Mesendoderm (in vitro differentiated cells): ENCODE measurements at regions not wholly inside any gene's neighbourhood (a gene's known extent, or its start where the extent isn't known, plus 50 kb on each side); places are given as distances from the start of the nearest gene placed in this dataset.
A peak's percentile ranks its signal among the peaks of the same experiment; 100 is the strongest.

Experiments used
- DNase-seq: peaks from one replicate; pipeline ENCODE4 v3.0.0; 2013
- H2AK5ac ChIP-seq: 2 replicates; pipeline ENCODE4 v1.6.1; 2013; ENCODE audit warnings: low read length, inconsistent platforms
- H2BK120ac ChIP-seq: 2 replicates; pipeline ENCODE4 v1.6.1; 2013; ENCODE audit warnings: low read depth, mild to moderate bottlenecking, low read length, moderate library complexity, mixed read lengths
- H2BK15ac ChIP-seq: replicated peaks from 2 replicates; pipeline ENCODE4 v1.6.1; 2013; ENCODE audit warnings: low read depth, mild to moderate bottlenecking, moderate library complexity
- H2BK5ac ChIP-seq: 2 replicates; pipeline ENCODE4 v1.6.1; 2013; ENCODE audit warnings: low read length, inconsistent platforms
- H3K18ac ChIP-seq: 2 replicates; pipeline ENCODE4 v1.6.1; 2013; ENCODE audit warnings: mild to moderate bottlenecking, low read length, mixed read lengths
- H3K23ac ChIP-seq: one replicate; pipeline ENCODE4 v1.6.1; 2013; ENCODE audit warnings: low read length
- H3K27ac ChIP-seq: 2 replicates; pipeline ENCODE4 v1.5.1; 2013; ENCODE audit warnings: low read depth, mild to moderate bottlenecking, inconsistent platforms, low read length, moderate library complexity
- H3K27me3 ChIP-seq: 2 replicates; pipeline ENCODE4 v1.6.1; 2013; ENCODE audit warnings: low read length, control low read depth, mild to moderate bottlenecking, inconsistent platforms; ENCODE audit not compliant: insufficient read depth, poor library complexity
- H3K36me3 ChIP-seq: 2 replicates; pipeline ENCODE4 v1.6.1; 2013; ENCODE audit warnings: low read length, inconsistent platforms; ENCODE audit not compliant: control insufficient read depth, insufficient read depth
- H3K4ac ChIP-seq: one replicate; pipeline ENCODE4 v1.6.1; 2013; ENCODE audit warnings: low read depth, mild to moderate bottlenecking, low read length, moderate library complexity
- H3K4me1 ChIP-seq: 2 replicates; pipeline ENCODE4 v1.6.1; 2013; ENCODE audit warnings: low read depth, low read length, inconsistent platforms; ENCODE audit not compliant: control insufficient read depth
- H3K4me2 ChIP-seq: 2 replicates; pipeline ENCODE4 v1.6.1; 2013; ENCODE audit warnings: low read length
- H3K4me3 ChIP-seq: 2 replicates; pipeline ENCODE4 v1.5.1; 2013; ENCODE audit warnings: mild to moderate bottlenecking, low read length
- H3K56ac ChIP-seq: one replicate; pipeline ENCODE4 v1.6.1; 2013; ENCODE audit warnings: low read length
- H3K79me1 ChIP-seq: 2 replicates; pipeline ENCODE4 v1.6.1; 2013; ENCODE audit warnings: low read length, inconsistent platforms
- H3K79me2 ChIP-seq: 2 replicates; pipeline ENCODE4 v1.6.1; 2013; ENCODE audit warnings: mild to moderate bottlenecking, low read length; ENCODE audit not compliant: control insufficient read depth, insufficient read depth
- H3K9ac ChIP-seq: 2 replicates; pipeline ENCODE4 v1.6.1; 2013; ENCODE audit warnings: low read length, inconsistent platforms
- H4K5ac ChIP-seq: one replicate; pipeline ENCODE4 v1.6.1; 2013; ENCODE audit warnings: low read length
- H4K8ac ChIP-seq: one replicate; pipeline ENCODE4 v1.6.1; 2013; ENCODE audit warnings: low read depth, mild to moderate bottlenecking, control low read depth, low read length, moderate library complexity
- WGBS: extraction: QIAGEN DNeasy Blood & Tissue Kit; methylation state at CpG from one replicate; pipeline ENCODE4 v1.1.7; 2013; ENCODE audit warnings: low lambda C conversion rate, missing lambda C conversion rate; ENCODE audit not compliant: insufficient coverage; ENCODE audit errors: extremely low coverage; 5-methylcytosine and 5-hydroxymethylcytosine counted together

GRCh38 chr13:59144700-59145099 is 1019.0 kb downstream of the DIAPH3 start:
- Histone ChIP-seq H3K9ac (no peak overlapping the region), H2BK120ac (no peak overlapping the region), H4K5ac (no peak overlapping the region), H2BK5ac (no peak overlapping the region), H3K4me2 (no peak overlapping the region), H4K8ac (no peak overlapping the region), H3K79me2 (no peaks in the 10 kb centered on the region), H3K18ac (no peak overlapping the region), H3K4me1 (no peaks in the 10 kb centered on the region), H3K79me1 (no peaks in the 10 kb centered on the region), H3K4ac (no peak overlapping the region), H3K36me3 (no peaks in the 10 kb centered on the region), H3K56ac (no peak overlapping the region), H2BK15ac (no peak overlapping the region), H2AK5ac (no peak overlapping the region), H3K4me3 (no peak overlapping the region), H3K23ac (no peak overlapping the region), H3K27me3 (no peaks in the 10 kb centered on the region), H3K27ac (no peak overlapping the region)
- no CpG with 5 or more reads among the region's 1 CpG for WGBS
- DNase-seq: no peak

DNA sequence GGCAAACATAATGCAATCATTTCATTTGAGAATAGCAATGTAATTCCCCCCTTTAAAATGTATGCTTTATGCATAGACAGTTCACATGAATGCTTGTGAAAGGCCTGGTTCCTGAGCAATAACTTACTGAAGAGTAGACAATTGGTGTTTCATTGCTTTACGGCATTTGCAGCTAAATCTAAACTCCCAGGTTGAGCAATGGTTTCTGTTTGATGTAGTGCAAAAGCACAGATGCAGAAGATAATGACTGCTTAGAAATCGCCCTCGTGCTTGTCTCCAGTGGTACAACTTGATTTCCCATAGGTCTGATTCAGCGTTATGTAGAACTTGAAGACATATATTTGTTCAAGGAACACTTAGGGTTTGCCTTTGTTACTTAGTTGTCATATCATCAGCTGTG is 1018.3 kb downstream of the DIAPH3 start:
- Histone ChIP-seq H3K27ac (no peak overlapping the region), H3K4me3 (no peak overlapping the region), H3K56ac (no peak overlapping the region), H3K4me2 (no peak overlapping the region), H2AK5ac (no peak overlapping the region), H4K8ac (no peak overlapping the region), H3K9ac (no peak overlapping the region), H2BK5ac (no peak overlapping the region), H3K79me2 (no peaks in the 10 kb centered on the region), H2BK120ac (no peak overlapping the region), H3K36me3 (no peaks in the 10 kb centered on the region), H3K23ac (no peak overlapping the region), H3K4ac (no peak overlapping the region), H3K4me1 (no peaks in the 10 kb centered on the region), H2BK15ac (no peak overlapping the region), H3K27me3 (no peaks in the 10 kb centered on the region), H3K18ac (no peak overlapping the region), H3K79me1 (no peaks in the 10 kb centered on the region), H4K5ac (no peak overlapping the region)
- no peak for DNase-seq
- WGBS: no CpG with 5 or more reads among the region's 4 CpGs

DNA sequence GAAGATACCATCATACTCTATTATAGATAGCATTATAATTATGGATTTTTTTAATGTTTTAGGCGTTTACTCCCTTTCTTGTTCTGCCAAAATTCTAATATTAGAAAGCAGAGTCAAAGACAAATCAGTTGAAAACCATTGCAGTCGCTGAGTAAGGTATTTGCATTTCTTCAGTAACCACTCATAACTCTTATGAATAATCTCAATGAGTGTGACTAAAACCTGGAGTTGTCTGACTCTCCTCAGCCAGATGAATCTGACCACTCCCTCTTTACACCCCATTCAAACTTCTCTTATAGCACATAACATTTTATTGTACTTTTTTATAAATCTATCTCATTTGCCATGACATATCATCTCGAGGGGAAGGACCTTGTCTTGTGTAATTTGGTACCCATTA is 1006.5 kb downstream of the DIAPH3 start:
- no peak overlapping the region for H2AK5ac ChIP-seq
- WGBS: no CpG with 5 or more reads among the region's 3 CpGs
- no peak overlapping the region for H3K4me2 ChIP-seq
- H4K5ac ChIP-seq: no peak overlapping the region
- H4K8ac ChIP-seq: no peak overlapping the region
- no peak overlapping the region for H3K27ac ChIP-seq
- H3K23ac ChIP-seq: no peak overlapping the region
- no peak overlapping the region for H2BK5ac ChIP-seq
- no peak for DNase-seq
- no peak overlapping the region for H2BK15ac ChIP-seq
- H3K79me1 ChIP-seq: no peaks in the 10 kb centered on the region
- H3K79me2 ChIP-seq: no peaks in the 10 kb centered on the region
- H3K27me3 ChIP-seq: no peaks in the 10 kb centered on the region
- no peaks in the 10 kb centered on the region for H3K4me1 ChIP-seq
- H2BK120ac ChIP-seq: no peak overlapping the region
- H3K56ac ChIP-seq: no peak overlapping the region
- no peaks in the 10 kb centered on the region for H3K36me3 ChIP-seq
- no peak overlapping the region for H3K9ac ChIP-seq
- H3K18ac ChIP-seq: no peak overlapping the region
- H3K4me3 ChIP-seq: no peak overlapping the region
- H3K4ac ChIP-seq: no peak overlapping the region

- no peak overlapping the region for H2BK5ac ChIP-seq
- no peak for DNase-seq
- no peak overlapping the region for H2BK15ac ChIP-seq
- H4K8ac ChIP-seq: no peak overlapping the region
- no peak overlapping the region for H3K18ac ChIP-seq
- no peak overlapping the region for H3K4me3 ChIP-seq
- H3K4me2 ChIP-seq: no peak overlapping the region
- no peaks in the 10 kb centered on the region for H3K79me1 ChIP-seq
- no peak overlapping the region for H3K23ac ChIP-seq
- H2AK5ac ChIP-seq: no peak overlapping the region
- H3K9ac ChIP-seq: no peak overlapping the region
- no peak overlapping the region for H3K56ac ChIP-seq
- no peak overlapping the region for H4K5ac ChIP-seq
- H3K4me1 ChIP-seq: no peaks in the 10 kb centered on the region
- no peak overlapping the region for H3K27ac ChIP-seq
- no peaks in the 10 kb centered on the region for H3K27me3 ChIP-seq
- H3K4ac ChIP-seq: no peak overlapping the region
- H3K36me3 ChIP-seq: no peaks in the 10 kb centered on the region
- H2BK120ac ChIP-seq: no peak overlapping the region
- no peaks in the 10 kb centered on the region for H3K79me2 ChIP-seq
Measured at GRCh38 chr13:59166174-59166573, 997.6 kb downstream of the DIAPH3 start.

- no peak overlapping the region for H4K5ac ChIP-seq
- H2BK5ac ChIP-seq: no peak overlapping the region
- DNase-seq: no peak
- H3K4me1 ChIP-seq: no peaks in the 10 kb centered on the region
- H2BK120ac ChIP-seq: no peak overlapping the region
- H3K27me3 ChIP-seq: no peaks in the 10 kb centered on the region
- no peak overlapping the region for H3K56ac ChIP-seq
- H3K36me3 ChIP-seq: no peaks in the 10 kb centered on the region
- H3K9ac ChIP-seq: no peak overlapping the region
- H2BK15ac ChIP-seq: no peak overlapping the region
- WGBS: no CpG with 5 or more reads among the region's 4 CpGs
- H3K79me1 ChIP-seq: no peaks in the 10 kb centered on the region
- no peak overlapping the region for H3K23ac ChIP-seq
- H3K4me3 ChIP-seq: no peak overlapping the region
- H2AK5ac ChIP-seq: no peak overlapping the region
- H3K4ac ChIP-seq: no peak overlapping the region
- H3K27ac ChIP-seq: no peak overlapping the region
- no peak overlapping the region for H3K18ac ChIP-seq
- no peak overlapping the region for H3K4me2 ChIP-seq
- H4K8ac ChIP-seq: no peak overlapping the region
- no peaks in the 10 kb centered on the region for H3K79me2 ChIP-seq
Measured at GRCh38 chr13:59172076-59172475, 991.7 kb downstream of the DIAPH3 start.

- H3K27me3 ChIP-seq: no peaks in the 10 kb centered on the region
- no peak overlapping the region for H2AK5ac ChIP-seq
- peak; percentile 51 for DNase-seq
Measured at GRCh38 chr13:59176775-59177174, 987.0 kb downstream of the DIAPH3 start.

More at GRCh38 chr13:59176775-59177174, 987.0 kb downstream of the DIAPH3 start:
- H3K4me2 ChIP-seq: no peak overlapping the region
- H3K9ac ChIP-seq: no peak overlapping the region
- H3K18ac ChIP-seq: no peak overlapping the region
- H4K8ac ChIP-seq: no peak overlapping the region
- H3K23ac ChIP-seq: no peak overlapping the region
- no peak overlapping the region for H2BK120ac ChIP-seq
- H3K4me1 ChIP-seq: no peaks in the 10 kb centered on the region
- no peaks in the 10 kb centered on the region for H3K79me2 ChIP-seq
- H2BK5ac ChIP-seq: no peak overlapping the region
- no peak overlapping the region for H3K4ac ChIP-seq
- WGBS: no CpG with 5 or more reads among the region's 3 CpGs
- no peak overlapping the region for H3K27ac ChIP-seq
- H3K79me1 ChIP-seq: no peaks in the 10 kb centered on the region
- H4K5ac ChIP-seq: no peak overlapping the region
- H3K36me3 ChIP-seq: no peaks in the 10 kb centered on the region
- H2BK15ac ChIP-seq: no peak overlapping the region
- no peak overlapping the region for H3K4me3 ChIP-seq
- no peak overlapping the region for H3K56ac ChIP-seq
